SJCRH30 (cell line): ENCODE measurements at regions not wholly inside any gene's neighbourhood (a gene's known extent, or its start where the extent isn't known, plus 50 kb on each side); places are given as distances from the start of the nearest gene placed in this dataset.

ENCODE experiments used
- DNase-seq, 2 experiments: peaks; one replicate each; pipeline ENCODE4 v3.0.0-alpha.2; 2015 to 2020
- H3K27ac ChIP-seq: fragments of 250-450 bp; sonication (Bioruptor Pico); 2 replicates; pipeline ENCODE4 v1.5.1; 2020; ENCODE audit warnings: mild to moderate bottlenecking, moderate library complexity
- H3K27me3 ChIP-seq: fragments of 250-450 bp; sonication (Bioruptor Pico); 2 replicates; pipeline ENCODE4 v1.5.1; 2020; ENCODE audit warnings: mild to moderate bottlenecking, moderate library complexity
- H3K36me3 ChIP-seq: fragments of 250-450 bp; sonication (Bioruptor Pico); 2 replicates; pipeline ENCODE4 v1.5.1; 2020; ENCODE audit warnings: mild to moderate bottlenecking, moderate library complexity
- H3K4me1 ChIP-seq: fragments of 250-450 bp; sonication (Bioruptor Pico); 2 replicates; pipeline ENCODE4 v1.5.1; 2020; ENCODE audit warnings: mild to moderate bottlenecking, moderate library complexity
- H3K4me3 ChIP-seq: fragments of 250-450 bp; sonication (Bioruptor Pico); 2 replicates; pipeline ENCODE4 v1.5.1; 2020; ENCODE audit warnings: mild to moderate bottlenecking, moderate library complexity
- H3K9me3 ChIP-seq: fragments of 250-450 bp; sonication (Bioruptor Pico); replicated peaks from 2 replicates; pipeline ENCODE4 v1.5.1; 2020; ENCODE audit warnings: mild to moderate bottlenecking, moderate library complexity

DNA sequence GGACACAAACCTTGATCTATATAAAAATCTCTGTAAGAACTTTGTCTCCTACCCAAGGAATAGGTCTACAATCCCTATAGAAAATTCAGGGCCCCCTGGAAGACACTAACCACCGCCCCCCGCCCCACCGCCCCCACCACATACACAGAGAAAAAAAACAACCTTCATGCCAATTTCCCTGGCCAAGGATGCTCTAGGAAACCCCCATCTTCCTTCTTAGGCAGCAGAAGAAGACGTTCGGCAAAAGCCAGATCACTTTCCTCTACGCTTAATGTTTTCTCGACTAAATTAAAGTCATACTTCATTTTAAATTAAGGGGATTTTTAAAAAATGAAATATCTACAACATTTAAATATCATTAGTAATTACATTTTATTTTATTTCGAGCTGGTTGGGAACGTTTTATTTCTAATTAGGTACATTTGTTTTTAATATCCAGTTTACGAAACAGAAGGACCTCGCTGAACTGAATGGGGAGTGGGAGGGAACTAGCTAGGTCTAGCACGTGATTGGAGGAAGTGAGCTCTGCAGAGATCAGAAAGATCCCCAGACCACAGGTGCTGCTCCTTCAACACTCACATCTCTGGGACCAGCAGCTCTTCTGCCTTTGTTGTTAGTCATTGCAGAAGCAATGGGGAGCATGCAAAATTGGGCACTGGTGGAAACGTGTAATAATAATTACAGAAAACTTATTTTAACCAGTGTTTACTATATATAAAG lies 472.3 kb downstream of the MN1 start:
- Histone ChIP-seq H3K4me3 (no peak overlapping the region), H3K36me3 (no peaks in the 10 kb centered on the region), H3K9me3 (no peaks in the 10 kb centered on the region), H3K27me3 (no peaks in the 10 kb centered on the region), H3K27ac (no peak overlapping the region), H3K4me1 (0 out of 2 replicates have a peak, but pooled peaks cover 2% of the 10 kb centered on the region)
- DNase-seq: peak; percentile 36 to 66

DNA sequence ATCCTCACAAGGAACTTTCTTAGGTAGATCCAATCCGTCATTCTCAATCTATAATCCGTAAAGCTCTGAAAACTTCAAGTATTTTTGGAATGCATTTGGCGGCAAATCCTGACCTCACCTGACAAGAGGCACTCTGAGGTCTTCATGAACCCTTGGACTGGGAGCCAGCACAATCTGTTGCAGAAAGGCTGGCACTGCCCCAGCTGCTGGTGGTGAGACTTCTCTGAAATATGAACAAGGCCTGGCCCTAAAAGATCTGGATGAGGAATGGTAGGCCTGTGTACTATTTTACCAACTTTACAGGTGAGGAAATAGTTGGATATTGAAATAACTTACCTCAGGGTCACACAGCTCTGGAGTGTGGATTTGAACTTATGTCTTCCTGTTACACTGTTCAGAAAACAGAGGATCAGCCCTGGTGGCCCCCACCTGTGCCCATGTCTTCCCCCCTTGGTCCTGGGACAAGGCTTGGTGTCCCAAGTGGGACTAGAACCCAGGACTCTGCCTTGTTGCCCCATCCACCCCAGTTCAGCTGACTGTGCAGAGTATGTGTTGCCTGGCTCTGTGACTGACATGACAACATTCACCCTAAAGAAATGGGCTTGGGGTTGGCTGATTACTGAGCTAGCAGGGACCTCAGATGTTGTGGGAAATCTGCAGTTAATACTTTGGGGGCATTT lies 471.4 kb downstream of the MN1 start:
- H3K27me3 ChIP-seq: no peaks in the 10 kb centered on the region
- DNase-seq: no peak
- 0 out of 2 replicates have a peak, but pooled peaks cover 2% of the 10 kb centered on the region for H3K4me1 ChIP-seq
- no peaks in the 10 kb centered on the region for H3K36me3 ChIP-seq
- H3K4me3 ChIP-seq: no peak overlapping the region
- H3K27ac ChIP-seq: no peak overlapping the region
- H3K9me3 ChIP-seq: no peaks in the 10 kb centered on the region

DNA sequence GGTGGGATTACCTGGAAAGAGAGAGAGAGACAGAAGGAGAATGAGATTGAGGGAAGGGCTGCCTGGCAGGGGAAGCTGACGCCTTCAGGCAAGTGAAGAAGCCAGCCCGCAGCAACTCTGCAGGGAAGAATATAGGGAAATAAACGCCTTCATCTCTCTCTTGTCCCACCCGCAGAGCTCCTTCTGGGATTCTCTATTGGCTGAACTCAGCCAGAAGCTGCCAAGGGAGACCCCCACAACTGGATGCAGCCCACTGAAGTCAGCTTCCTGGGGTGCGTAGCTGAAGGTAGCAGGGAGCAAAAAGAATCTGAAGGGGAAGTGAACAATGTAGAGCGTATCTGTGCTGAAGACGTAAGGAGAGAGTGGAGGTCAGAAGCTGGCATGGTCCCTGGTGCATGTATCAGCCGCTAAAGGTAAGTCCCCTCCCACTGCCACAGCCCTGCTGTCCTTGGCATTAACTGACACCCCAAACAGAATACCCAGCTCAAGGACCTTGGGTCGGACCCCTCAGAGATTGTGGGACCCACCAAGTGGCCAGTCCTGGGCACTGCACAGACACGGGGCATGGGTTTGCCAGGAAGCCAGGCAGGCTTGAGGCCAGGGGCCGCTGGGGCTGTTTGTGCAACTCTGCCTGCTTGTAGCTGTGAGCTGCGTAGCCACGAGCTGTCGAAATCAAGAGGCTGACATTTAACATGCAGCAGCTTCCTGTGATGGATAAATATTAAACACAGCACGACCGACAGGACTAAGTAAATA lies 469.9 kb downstream of the MN1 start:
- Histone ChIP-seq H3K36me3 (no peaks in the 10 kb centered on the region), H3K4me3 (no peak overlapping the region), H3K27me3 (no peaks in the 10 kb centered on the region), H3K27ac (no peak overlapping the region), H3K4me1 (0 out of 2 replicates have a peak, but pooled peaks cover 2% of the 10 kb centered on the region), H3K9me3 (no peaks in the 10 kb centered on the region)
- peak; percentile 17 to 23 for DNase-seq

DNA sequence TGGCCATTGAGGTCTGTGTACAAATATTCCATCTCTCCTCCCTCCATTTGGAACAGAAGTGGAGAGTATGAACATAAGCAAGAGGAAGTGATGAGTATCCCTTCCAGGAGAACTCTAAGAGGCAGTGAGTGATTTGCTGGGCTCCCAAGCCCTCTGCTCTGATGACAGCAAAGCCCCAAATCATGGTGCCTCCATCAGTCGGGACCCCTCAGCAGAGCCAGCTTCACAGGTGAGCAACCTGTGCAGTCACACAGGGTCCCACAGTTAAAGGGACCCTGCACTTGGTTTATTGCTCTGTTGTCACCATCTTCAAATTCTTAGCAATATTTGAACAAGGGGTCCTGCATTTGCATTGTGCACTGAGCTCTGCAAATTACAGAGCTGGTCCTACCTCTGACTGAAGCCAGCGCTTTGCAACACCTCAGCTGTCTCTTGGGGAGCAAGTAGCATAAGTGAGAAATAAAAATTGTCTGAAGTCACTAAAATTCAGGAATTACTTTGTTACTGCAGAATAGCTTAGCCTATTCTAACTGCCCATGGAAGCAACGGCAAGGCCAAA lies 466.4 kb downstream of the MN1 start:
- DNase-seq: no peak
- Histone ChIP-seq H3K27ac (no peak overlapping the region), H3K4me3 (no peak overlapping the region), H3K9me3 (no peaks in the 10 kb centered on the region), H3K27me3 (no peaks in the 10 kb centered on the region), H3K36me3 (no peaks in the 10 kb centered on the region), H3K4me1 (no peaks in the 10 kb centered on the region)

DNA sequence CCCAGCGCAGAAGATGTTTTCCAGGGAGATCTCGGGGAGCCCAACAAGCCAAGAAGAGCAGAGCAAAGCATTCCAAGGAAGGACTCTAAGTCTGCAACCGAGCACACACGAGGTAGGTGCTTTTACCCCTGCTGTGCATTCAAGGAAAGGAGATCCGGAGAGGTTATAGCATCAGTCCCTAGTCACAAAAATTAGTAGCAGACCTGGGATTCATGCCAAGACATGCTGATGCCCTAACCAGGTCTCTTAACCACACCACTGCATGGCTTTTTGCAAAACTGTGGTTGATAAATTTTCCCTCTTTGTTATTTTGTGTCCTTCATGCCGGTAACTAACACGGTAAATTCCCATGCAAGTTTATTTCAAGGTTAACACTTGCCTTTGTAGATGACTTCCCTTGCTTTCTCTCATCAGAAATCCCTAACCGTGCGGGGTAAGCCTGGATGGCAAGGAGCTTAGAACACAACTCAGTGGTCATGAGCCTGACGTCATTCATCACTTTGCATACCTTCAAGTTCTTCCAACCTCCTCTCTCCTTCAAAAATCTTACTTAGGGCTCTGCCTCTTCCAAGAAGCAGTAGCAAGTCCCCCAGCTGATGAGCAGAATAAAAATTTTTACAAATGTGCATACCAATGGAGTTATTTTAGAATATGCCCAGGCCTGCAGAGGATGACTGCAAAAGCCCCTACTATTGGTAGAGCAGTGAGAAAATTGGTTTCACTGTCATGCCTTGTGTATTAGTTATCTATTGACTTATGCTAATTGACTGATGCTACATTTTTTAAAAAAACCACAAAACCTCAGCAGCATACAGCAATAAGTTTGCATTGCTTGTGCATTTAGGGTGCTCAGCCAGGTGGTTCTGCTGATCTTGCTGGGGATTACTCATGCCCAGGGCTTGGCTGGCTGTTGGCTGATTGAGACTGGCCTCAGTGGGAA lies 465.1 kb downstream of the MN1 start:
- no peak for DNase-seq
- Histone ChIP-seq H3K27me3 (no peaks in the 10 kb centered on the region), H3K4me3 (no peak overlapping the region), H3K4me1 (no peaks in the 10 kb centered on the region), H3K9me3 (peaks cover 3% of the 10 kb centered on the region; the same call in 1 of the 2 replicates), H3K36me3 (no peaks in the 10 kb centered on the region), H3K27ac (no peak overlapping the region)

DNA sequence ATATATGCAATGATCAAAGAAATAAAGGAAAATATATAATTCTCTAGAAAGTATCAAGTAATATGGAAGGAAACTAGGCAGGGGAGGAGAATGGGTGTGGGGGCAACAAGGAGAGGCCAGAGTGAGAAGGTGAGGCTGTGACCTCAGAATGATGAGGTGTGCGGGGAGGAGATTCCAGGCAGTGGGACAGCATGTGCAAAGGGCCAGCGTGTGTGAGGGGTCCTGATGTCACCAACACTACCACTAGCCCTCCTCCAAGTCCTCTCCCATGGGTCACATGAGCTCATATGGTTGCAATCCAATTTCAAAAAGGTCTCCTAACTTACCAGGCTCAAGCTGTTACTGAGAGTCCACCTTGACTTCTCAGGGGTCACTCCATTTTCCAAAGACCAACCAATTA lies 463.9 kb downstream of the MN1 start:
- DNase-seq: no peak
- H3K36me3 ChIP-seq: no peaks in the 10 kb centered on the region
- H3K4me1 ChIP-seq: no peaks in the 10 kb centered on the region
- H3K27me3 ChIP-seq: no peaks in the 10 kb centered on the region
- no peak overlapping the region for H3K4me3 ChIP-seq
- H3K27ac ChIP-seq: no peak overlapping the region
- H3K9me3 ChIP-seq: peaks cover 9% of the 10 kb centered on the region; the same call in 1 of the 2 replicates

DNA sequence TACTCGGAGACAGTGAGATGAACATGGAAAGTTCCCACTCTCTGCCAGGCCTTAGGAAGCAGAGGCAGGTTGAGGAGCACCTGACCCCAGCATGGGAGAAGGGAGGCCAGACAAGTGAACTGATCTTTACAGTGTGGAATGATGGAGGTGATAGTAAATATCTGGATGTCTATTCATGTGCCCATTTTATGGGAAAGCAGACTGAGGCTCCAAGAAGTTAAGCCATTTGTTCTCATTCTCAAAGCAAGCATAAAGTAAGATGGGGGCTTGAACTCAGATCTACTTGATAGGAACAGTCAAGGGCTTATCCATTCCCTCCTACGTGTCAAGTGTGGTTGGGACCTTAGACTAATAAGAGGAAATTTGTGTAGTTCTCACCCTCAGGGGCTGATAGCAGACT lies 461.5 kb downstream of the MN1 start:
- Histone ChIP-seq H3K36me3 (no peaks in the 10 kb centered on the region), H3K9me3 (peaks cover 12% of the 10 kb centered on the region; the same call in 1 of the 2 replicates), H3K4me3 (no peak overlapping the region), H3K4me1 (no peaks in the 10 kb centered on the region), H3K27me3 (no peaks in the 10 kb centered on the region), H3K27ac (no peak overlapping the region)
- no peak for DNase-seq

DNA sequence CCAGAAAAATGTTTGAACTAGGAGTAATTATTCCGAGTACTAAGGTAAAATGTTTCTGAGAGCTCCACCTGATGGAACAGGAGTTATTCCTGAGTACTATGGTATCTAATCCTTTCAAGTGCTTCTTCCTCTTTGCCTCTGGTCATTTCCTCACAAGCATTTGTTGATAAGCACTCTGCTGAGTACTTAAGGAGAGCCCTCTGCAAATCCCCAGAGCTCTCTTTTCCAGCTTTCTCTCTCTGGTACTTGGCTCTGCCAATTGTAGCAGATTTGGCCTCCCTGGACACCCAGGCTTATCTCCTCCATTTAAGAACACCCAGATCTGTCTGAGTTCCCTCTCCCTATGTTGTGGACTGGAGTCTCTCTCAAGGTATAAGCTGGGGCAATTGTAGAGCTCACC lies 457.0 kb downstream of the MN1 start:
- no peak overlapping the region for H3K27ac ChIP-seq
- H3K27me3 ChIP-seq: no peaks in the 10 kb centered on the region
- no peaks in the 10 kb centered on the region for H3K36me3 ChIP-seq
- H3K4me1 ChIP-seq: no peaks in the 10 kb centered on the region
- H3K9me3 ChIP-seq: peaks cover 12% of the 10 kb centered on the region; the same call in 1 of the 2 replicates
- DNase-seq: no peak
- H3K4me3 ChIP-seq: no peak overlapping the region

DNA sequence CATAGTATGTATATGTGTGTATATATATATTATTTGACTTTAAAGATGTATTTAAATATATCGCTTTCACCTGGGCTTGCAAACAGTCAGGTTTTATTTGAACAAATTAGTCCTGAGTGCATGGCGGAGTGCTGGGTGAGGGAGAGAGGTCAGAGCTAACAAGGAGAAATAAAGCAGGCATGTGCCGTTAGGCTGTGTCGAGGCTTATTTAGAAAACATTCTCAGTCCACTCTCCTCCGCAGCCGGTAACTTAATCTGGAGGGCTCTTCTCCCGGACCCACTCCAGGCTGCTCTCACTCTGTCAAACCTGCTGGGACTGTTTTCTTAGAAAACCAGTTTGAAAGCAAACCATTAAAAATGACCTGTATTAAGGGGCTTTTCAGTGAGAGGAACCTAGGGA lies 455.9 kb downstream of the MN1 start:
- Histone ChIP-seq H3K4me3 (no peak overlapping the region), H3K4me1 (no peaks in the 10 kb centered on the region), H3K36me3 (no peaks in the 10 kb centered on the region), H3K27ac (no peak overlapping the region), H3K27me3 (no peaks in the 10 kb centered on the region), H3K9me3 (peaks cover 12% of the 10 kb centered on the region; the same call in 1 of the 2 replicates)
- no peak for DNase-seq

DNA sequence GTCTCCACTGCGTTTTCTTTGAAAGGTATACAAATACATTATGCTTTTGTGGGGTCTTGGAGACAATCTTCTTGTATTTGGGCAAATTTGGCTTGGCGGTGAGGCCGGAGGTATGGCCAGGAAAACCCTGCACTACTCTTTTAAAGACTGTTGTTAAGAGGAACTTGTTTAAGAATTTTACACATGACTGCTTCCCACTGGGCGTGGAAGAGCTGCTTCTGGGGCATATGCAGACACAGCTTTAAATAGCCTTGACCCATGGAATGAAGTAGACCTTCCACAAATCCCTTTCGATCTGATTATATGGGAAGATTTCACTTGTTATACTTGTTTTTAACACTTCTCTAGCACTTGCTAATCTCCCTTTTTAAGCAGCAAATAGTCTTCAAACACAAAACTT lies 453.6 kb downstream of the MN1 start:
- DNase-seq: no peak
- H3K4me3 ChIP-seq: no peak overlapping the region
- H3K36me3 ChIP-seq: no peaks in the 10 kb centered on the region
- no peak overlapping the region for H3K27ac ChIP-seq
- H3K9me3 ChIP-seq: 0 out of 2 replicates have a peak, but pooled peaks cover 2% of the 10 kb centered on the region
- H3K27me3 ChIP-seq: no peaks in the 10 kb centered on the region
- no peaks in the 10 kb centered on the region for H3K4me1 ChIP-seq

DNA sequence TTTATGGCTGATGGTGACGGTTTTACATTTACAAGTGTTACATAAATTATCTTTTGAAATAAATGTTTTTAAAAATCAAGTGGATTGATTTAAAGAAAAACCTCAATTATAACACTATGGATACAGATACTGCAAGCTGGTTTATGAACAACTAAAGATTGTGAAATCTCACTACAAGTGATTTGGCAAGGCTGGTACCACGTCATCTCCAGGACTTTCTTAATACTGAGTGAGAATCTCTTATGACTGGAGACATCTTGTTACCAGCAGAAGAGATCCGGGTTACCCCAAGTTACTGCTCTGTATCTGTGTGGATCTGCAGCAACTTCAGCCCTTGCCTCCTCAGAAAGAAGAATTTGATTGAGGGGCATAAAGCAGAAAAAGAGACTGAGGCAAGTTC lies 452.9 kb downstream of the MN1 start:
- Histone ChIP-seq H3K27ac (no peak overlapping the region), H3K9me3 (0 out of 2 replicates have a peak, but pooled peaks cover 2% of the 10 kb centered on the region), H3K27me3 (no peaks in the 10 kb centered on the region), H3K4me3 (no peak overlapping the region), H3K36me3 (no peaks in the 10 kb centered on the region), H3K4me1 (no peaks in the 10 kb centered on the region)
- DNase-seq: no peak

DNA sequence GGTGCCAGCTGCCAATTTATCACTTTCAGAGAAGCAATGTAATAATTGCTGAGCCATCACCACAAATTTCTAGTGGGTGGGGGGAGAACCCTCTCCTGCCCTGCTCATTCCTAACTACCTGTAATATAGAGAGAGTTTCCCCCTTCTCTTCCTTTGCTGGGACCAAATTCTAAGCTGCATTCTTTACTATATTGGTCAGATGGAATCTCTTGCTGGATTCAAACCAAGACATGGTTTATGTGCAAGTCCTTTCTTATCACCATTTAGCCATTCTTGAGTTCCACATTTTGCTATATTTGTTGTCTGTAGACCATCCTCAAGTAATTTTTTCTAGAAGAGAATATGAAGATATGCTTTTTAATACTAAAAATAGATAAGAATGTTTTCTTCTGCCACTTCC lies 452.1 kb downstream of the MN1 start:
- H3K36me3 ChIP-seq: no peaks in the 10 kb centered on the region
- no peak overlapping the region for H3K4me3 ChIP-seq
- DNase-seq: no peak
- no peaks in the 10 kb centered on the region for H3K4me1 ChIP-seq
- H3K27me3 ChIP-seq: no peaks in the 10 kb centered on the region
- H3K27ac ChIP-seq: no peak overlapping the region
- no peaks in the 10 kb centered on the region for H3K9me3 ChIP-seq

DNA sequence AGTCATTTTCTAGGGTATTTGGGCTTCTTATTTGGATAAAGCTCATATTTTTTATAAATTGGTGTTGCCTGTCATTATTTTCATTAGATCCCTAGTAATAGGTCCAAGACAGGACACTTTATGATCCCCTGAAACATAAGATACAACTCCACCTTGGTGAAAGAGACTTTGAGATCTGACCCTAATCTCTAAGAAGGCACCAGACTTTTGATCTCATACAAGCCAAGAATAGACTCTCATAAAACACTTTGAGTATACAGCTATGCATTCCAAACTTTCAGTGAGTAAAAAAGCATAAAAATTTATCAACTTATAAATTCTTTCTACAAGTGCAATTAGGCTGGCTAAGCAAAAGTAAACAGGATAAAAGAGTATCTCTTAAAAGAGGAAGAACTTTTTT lies 451.2 kb downstream of the MN1 start:
- no peak for DNase-seq

DNA sequence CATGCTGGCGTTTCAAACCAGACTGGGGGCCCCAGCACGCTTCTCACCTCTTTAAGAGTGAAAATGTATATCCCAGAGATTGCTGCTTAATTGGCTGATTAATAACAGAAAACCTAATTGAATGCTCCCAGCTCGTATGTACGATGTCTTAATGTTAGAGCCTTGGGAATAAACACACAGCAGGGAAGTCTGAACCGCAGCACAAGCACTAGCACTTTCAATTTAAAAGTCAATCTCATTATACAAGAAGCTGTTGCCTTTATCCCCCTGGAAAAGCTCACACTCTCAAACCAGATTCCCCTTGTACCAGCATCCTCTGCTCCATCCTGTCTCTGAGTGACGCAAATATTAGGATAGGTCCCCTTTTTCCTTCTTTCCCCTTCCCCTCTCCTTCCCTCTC lies 449.1 kb downstream of the MN1 start:
- DNase-seq: no peak
- no peaks in the 10 kb centered on the region; the same call in 1 of the 2 replicates for H3K9me3 ChIP-seq
- H3K27ac ChIP-seq: no peak overlapping the region
- no peak overlapping the region for H3K4me3 ChIP-seq
- no peaks in the 10 kb centered on the region for H3K27me3 ChIP-seq
- H3K36me3 ChIP-seq: no peaks in the 10 kb centered on the region
- H3K4me1 ChIP-seq: no peaks in the 10 kb centered on the region

More for the DNA sequence above, 451.2 kb downstream of the MN1 start:
- H3K9me3 ChIP-seq: no peaks in the 10 kb centered on the region
- no peaks in the 10 kb centered on the region for H3K4me1 ChIP-seq
- H3K4me3 ChIP-seq: no peak overlapping the region
- H3K27ac ChIP-seq: no peak overlapping the region
- H3K36me3 ChIP-seq: no peaks in the 10 kb centered on the region
- no peaks in the 10 kb centered on the region for H3K27me3 ChIP-seq
